Heart left ventricle (tissue), 13 donors: ENCODE measurements at regions not wholly inside any gene's neighbourhood (a gene's known extent, or its start where the extent isn't known, plus 50 kb on each side); places are given as distances from the start of the nearest gene placed in this dataset.

Source experiments
- POLR2A ChIP-seq, 2 donors: fragments of 450-650 bp; IDR thresholded peaks; one replicate each; pipeline ENCODE4 v1.6.1; 2017; ENCODE audit warnings: antibody characterized with exemption in 2 of 2, mild to moderate bottlenecking in 2 of 2, moderate library complexity in 2 of 2
- TF ChIP-seq, protein P1 (sequence below), 12 donors: fragments of 200-600 bp; sonication (generic) in 4 of 12; IDR thresholded peaks; one replicate each; pipeline versions ENCODE4 v1.5.0 to v1.8.0; 2018 to 2022; ENCODE audit warnings: antibody characterized with exemption in 12 of 12, mild to moderate bottlenecking in 5 of 12
- donor health status: ischemic (EF 13 %, LVEDD 7.1; RV severe dilation, severe dysfunction).
- donor health status: DM: no; HTN: yes; CAD: no.
- donor health status: DM: no; HTN: no; CAD: no.
- donor health status: ischemic (EF 25% LVEDD 6.9; RV normal size, moderate dysfunction).
- donor health status: ischemic (EF 25% LVEDD 5.7; RV mildly dilated, moderate dysfunction).
- donor health status: ischemic (EF 35%, LVEDD 5.7; RV mildly dilated, moderate dysfunction).
- donor health status: nonischemic (EF 11% LVEDD 7.7; RV severe dilation, severe dysfunction).
- donor health status: DM: yes; HTN: yes; CAD: no.
- donor health status: PGD.
- donor health status: ischemic (EF 29% LVEDD 5.4; RV normal size, mild dysfunction).
- donor health status: nonischemic (EF 23%, LVEDD 6.1; RV moderate dilation, normal function).

DNA sequence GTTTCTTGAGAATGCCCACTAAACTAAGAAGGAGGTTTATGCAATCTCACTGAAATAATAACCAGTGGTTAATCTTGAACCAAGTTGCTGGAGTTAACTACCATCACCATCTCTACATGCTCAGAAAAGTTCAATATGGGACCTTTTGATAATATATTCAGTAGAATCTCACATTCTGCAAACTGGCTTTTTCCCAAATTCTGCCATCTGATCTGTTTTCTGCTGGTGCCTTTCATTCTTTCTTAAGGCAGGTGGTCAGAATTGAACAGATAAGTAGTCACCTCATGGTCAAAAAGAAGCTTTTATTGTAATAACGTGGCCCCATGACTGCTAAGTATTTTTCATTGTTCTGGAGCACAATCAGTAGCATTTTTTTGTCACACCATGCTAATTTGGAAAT is 229.0 kb upstream of the GK2 start:
- TF ChIP-seq, protein P1, sequence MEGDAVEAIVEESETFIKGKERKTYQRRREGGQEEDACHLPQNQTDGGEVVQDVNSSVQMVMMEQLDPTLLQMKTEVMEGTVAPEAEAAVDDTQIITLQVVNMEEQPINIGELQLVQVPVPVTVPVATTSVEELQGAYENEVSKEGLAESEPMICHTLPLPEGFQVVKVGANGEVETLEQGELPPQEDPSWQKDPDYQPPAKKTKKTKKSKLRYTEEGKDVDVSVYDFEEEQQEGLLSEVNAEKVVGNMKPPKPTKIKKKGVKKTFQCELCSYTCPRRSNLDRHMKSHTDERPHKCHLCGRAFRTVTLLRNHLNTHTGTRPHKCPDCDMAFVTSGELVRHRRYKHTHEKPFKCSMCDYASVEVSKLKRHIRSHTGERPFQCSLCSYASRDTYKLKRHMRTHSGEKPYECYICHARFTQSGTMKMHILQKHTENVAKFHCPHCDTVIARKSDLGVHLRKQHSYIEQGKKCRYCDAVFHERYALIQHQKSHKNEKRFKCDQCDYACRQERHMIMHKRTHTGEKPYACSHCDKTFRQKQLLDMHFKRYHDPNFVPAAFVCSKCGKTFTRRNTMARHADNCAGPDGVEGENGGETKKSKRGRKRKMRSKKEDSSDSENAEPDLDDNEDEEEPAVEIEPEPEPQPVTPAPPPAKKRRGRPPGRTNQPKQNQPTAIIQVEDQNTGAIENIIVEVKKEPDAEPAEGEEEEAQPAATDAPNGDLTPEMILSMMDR (IDR thresholded peaks at IDR 0.05): no peak
- TF ChIP-seq POLR2A (IDR thresholded peaks at IDR 0.05): no peak
